GM12878 (cell line): ENCODE measurements at regions not wholly inside any gene's neighbourhood (a gene's known extent, or its start where the extent isn't known, plus 50 kb on each side); places are given as distances from the start of the nearest gene placed in this dataset.

Experiments
- ATAC-seq: fragments of 200-7000 bp; cut with Tn5 transposase; 3 replicates; pipeline ENCODE4 v1.9.1; 2020; ENCODE audit warnings: mild to moderate bottlenecking, moderate library complexity
- BruUV-seq: library from RNA; stranded (reverse); fragments of 400-500 nt; replicated peaks from 2 replicates; lab custom pipeline; 2021; lab: Mats Ljungman, UMichigan
- CTCF ChIA-PET: fragments of 300-600 bp; sonication (Branson Sonifier 250); formaldehyde crosslinking; extraction: SDS; loops from one replicate; lab custom pipeline; 2021; ENCODE audit warnings: inconsistent platforms; lab: Yijun Ruan, JAX
- POLR2A ChIA-PET: fragments of 350-600 bp; formaldehyde crosslinking; extraction: SDS; loops from one replicate; lab custom pipeline; 2021; ENCODE audit warnings: inconsistent platforms; lab: Charles Lee
- RAD21 ChIA-PET: fragments of 300-600 bp; sonication (Branson Sonifier 250); formaldehyde crosslinking; loops from one replicate; lab custom pipeline; 2023; ENCODE audit warnings: antibody characterized with exemption; ENCODE audit not compliant: unreplicated experiment; lab: Charles Lee
- SMC1A ChIA-PET: fragments of 300-600 bp; sonication (Branson Sonifier 250); formaldehyde crosslinking; loops from one replicate; lab custom pipeline; 2023; ENCODE audit not compliant: unreplicated experiment, uncharacterized antibody; lab: Charles Lee
- DNase-seq: peaks from one replicate; pipeline ENCODE4 v3.0.0-alpha.2; 2011; ENCODE audit warnings: low read depth, low spot score
- FAIRE-seq: peaks from 3 replicates; lab custom pipeline; 2011; peaks lifted over from hg19 to GRCh38; lab: Jason Lieb, UNC
- H2AFZ ChIP-seq: 2 replicates; pipeline ENCODE4 v1.6.0; 2011; ENCODE audit warnings: low read depth, low read length, control low read depth; ENCODE audit not compliant: control insufficient read depth
- H3K27ac ChIP-seq: 2 replicates; pipeline ENCODE4 v1.5.1; 2011; ENCODE audit warnings: control low read depth; ENCODE audit not compliant: control insufficient read depth, insufficient read depth
- H3K27me3 ChIP-seq, 2 experiments: replicated peaks in 1 of 2; 2 replicates each; pipeline versions ENCODE4 v1.6.0 to v1.6.1; 2011; ENCODE audit warnings: low read length in 1 of 2; ENCODE audit not compliant: control insufficient read depth in 2 of 2, insufficient read depth in 2 of 2
- H3K36me3 ChIP-seq, 2 experiments: 2 replicates each; pipeline ENCODE4 v1.5.1; 2011; ENCODE audit warnings: low read length in 1 of 2; ENCODE audit not compliant: control insufficient read depth in 2 of 2, insufficient read depth in 2 of 2
- H3K4me1 ChIP-seq: 2 replicates; pipeline ENCODE4 v1.6.1; 2011; ENCODE audit warnings: mild to moderate bottlenecking, low read length, moderate library complexity, mixed read lengths; ENCODE audit not compliant: control insufficient read depth, insufficient read depth
- H3K4me2 ChIP-seq: 2 replicates; pipeline ENCODE4 v1.6.0; 2011; ENCODE audit warnings: control low read depth; ENCODE audit not compliant: control insufficient read depth, insufficient read depth
- H3K4me3 ChIP-seq: fragments of 200-600 bp; sonication (generic); 2 replicates; pipeline ENCODE4 v1.5.1; 2016
- H3K79me2 ChIP-seq: 2 replicates; pipeline ENCODE4 v1.6.0; 2011; ENCODE audit warnings: low read length; ENCODE audit not compliant: control insufficient read depth, insufficient read depth
- H3K9ac ChIP-seq: 2 replicates; pipeline ENCODE4 v1.8.0; 2011; ENCODE audit warnings: low read length, control low read depth, mixed read lengths; ENCODE audit not compliant: control insufficient read depth, insufficient read depth
- H3K9me3 ChIP-seq: replicated peaks from 3 replicates; pipeline ENCODE4 v1.5.1; 2011; ENCODE audit warnings: mild to moderate bottlenecking, low read length; ENCODE audit not compliant: control insufficient read depth, insufficient read depth
- H4K20me1 ChIP-seq: 2 replicates; pipeline ENCODE4 v1.6.0; 2011; ENCODE audit not compliant: control insufficient read depth, insufficient read depth
- ATF3 ChIP-seq: IDR thresholded peaks from 2 replicates; pipeline ENCODE4 v1.6.1; 2011; ENCODE audit warnings: low read depth, mild to moderate bottlenecking, low read length, moderate library complexity, borderline replicate concordance; ENCODE audit errors: extremely low read depth
- ATF7 ChIP-seq: fragments of 450-650 bp; IDR thresholded peaks from 2 replicates; pipeline ENCODE4 v1.6.1; 2016; ENCODE audit warnings: low read depth, mild to moderate bottlenecking
- BRCA1 ChIP-seq: IDR thresholded peaks from 2 replicates; pipeline ENCODE4 v1.6.1; 2011; ENCODE audit warnings: low read depth, low read length, improper control_type of control experiment
- CBX5 ChIP-seq: sonication (generic); IDR thresholded peaks from 2 replicates; pipeline ENCODE4 v1.6.1; 2016; ENCODE audit warnings: low read depth, moderate library complexity, mild to moderate bottlenecking, inconsistent platforms
- ETV6 ChIP-seq, 2 experiments: fragments of 450-650 bp in 1 of 2; IDR thresholded peaks in 1 of 2; conservative IDR thresholded peaks in 1 of 2; 2 replicates each; pipeline ENCODE4 v1.6.1; 2014; ENCODE audit warnings: antibody characterized with exemption in 1 of 2, borderline replicate concordance in 1 of 2, low read depth in 1 of 2, mild to moderate bottlenecking in 1 of 2, moderate library complexity in 1 of 2
- GABPA ChIP-seq: IDR thresholded peaks from 2 replicates; pipeline ENCODE4 v1.6.1; 2014; ENCODE audit warnings: antibody characterized with exemption, low read depth, mild to moderate bottlenecking, inconsistent platforms
- JUNB ChIP-seq: IDR thresholded peaks from 2 replicates; pipeline ENCODE4 v1.6.1; 2016; ENCODE audit warnings: antibody characterized with exemption, mild to moderate bottlenecking
- STAT1 ChIP-seq: fragments of 450-650 bp; conservative IDR thresholded peaks from 2 replicates; pipeline ENCODE4 v1.6.1; 2014; ENCODE audit warnings: antibody characterized with exemption, mild to moderate bottlenecking
- TCF12 ChIP-seq: IDR thresholded peaks from 2 replicates; pipeline ENCODE4 v1.6.1; 2011; ENCODE audit warnings: low read depth, mild to moderate bottlenecking, low read length
- ZNF207 ChIP-seq: fragments of 450-650 bp; IDR thresholded peaks from 2 replicates; pipeline ENCODE4 v1.6.1; 2014; ENCODE audit warnings: antibody characterized with exemption, mild to moderate bottlenecking, borderline replicate concordance
- WGBS: methylation state at CpG from one replicate; pipeline ENCODE4 v1.1.6; 2016; ENCODE audit warnings: low lambda C conversion rate; ENCODE audit not compliant: insufficient replicate concordance, insufficient coverage; ENCODE audit errors: missing lambda C conversion rate; 5-methylcytosine and 5-hydroxymethylcytosine counted together
- in situ Hi-C: fragments of 300-500 bp; cut with MboI; formaldehyde crosslinking; loops from 9 replicates; pipeline ENCODE4 v1.14.3; 2018; ENCODE audit warnings: mixed read lengths
- intact Hi-C: fragments of 100-400 bp; cut with micrococcal nuclease; formaldehyde crosslinking; loops from one replicate; pipeline ENCODE4 v1.14.2; 2022; ENCODE audit not compliant: unreplicated experiment
- TF ChIP-seq, protein P1 (sequence below): IDR thresholded peaks from 2 replicates; pipeline ENCODE4 v1.6.1; 2011; ENCODE audit warnings: borderline replicate concordance, low read depth, mild to moderate bottlenecking, moderate library complexity, mixed read lengths, low read length; ENCODE audit not compliant: insufficient read depth; ENCODE audit errors: extremely low read length
- TF ChIP-seq, protein P2 (sequence below): fragments of 450-650 bp; IDR thresholded peaks from 2 replicates; pipeline ENCODE4 v1.6.1; 2016; ENCODE audit warnings: mild to moderate bottlenecking

DNA sequence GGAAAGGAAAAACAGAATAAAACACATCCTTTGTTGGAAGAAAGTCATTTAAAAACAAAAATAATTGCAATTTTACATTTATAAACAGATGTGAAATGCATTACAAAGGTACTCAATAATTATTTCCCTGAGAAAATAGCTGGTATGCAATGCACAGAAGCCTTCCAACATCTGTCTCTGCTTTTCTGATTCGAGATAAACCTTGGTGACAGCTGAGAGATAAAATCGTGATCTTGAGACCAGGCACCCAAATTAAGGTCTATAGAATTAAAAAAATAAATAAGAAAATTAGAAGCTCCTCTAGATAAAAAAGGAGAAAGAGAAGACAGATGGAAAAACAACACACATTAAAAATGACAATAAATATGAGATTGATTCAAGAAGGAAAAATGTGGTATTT is 544.0 kb downstream of the SPRY1 start (continued):
- TF ChIP-seq ATF3 (no peak), JUNB (no peak), ETV6 (conservative IDR thresholded peaks at IDR 0.05 in 1 of 2, IDR thresholded peaks at IDR 0.05 in 1 of 2; ENCODE audit: borderline replicate concordance in 1 of 2, low read depth in 1 of 2) (no peak), ATF7 (no peak), GABPA (no peak)

- FAIRE-seq (no peak), ATAC-seq (no peak)
- WGBS, result 0% methylated on average over 1 of the region's 1 CpG
These were observed 544.7 kb downstream of the SPRY1 start for GRCh38 chr4:123941306-123941705.

More at GRCh38 chr4:123941306-123941705, 544.7 kb downstream of the SPRY1 start:
- Histone ChIP-seq H3K4me1 (no peaks in the 10 kb centered on the region), H3K27ac (no peak overlapping the region), H3K4me3 (no peak overlapping the region), H3K36me3 (no peaks in the 10 kb centered on the region), H3K9me3 (no peaks in the 10 kb centered on the region), H3K4me2 (no peak overlapping the region), H4K20me1 (no peaks in the 10 kb centered on the region), H2AFZ (no peak overlapping the region), H3K27me3 (no peaks in the 10 kb centered on the region), H3K9ac (no peak overlapping the region), H3K79me2 (no peaks in the 10 kb centered on the region)
- ChIA-PET RAD21 (no interaction called here), CTCF (no interaction called here), SMC1A (interaction anchor here (0.5 kb wide), 1 partner anchor 10 kb away, joined by 3 read pairs; no protein-coding TSS in a partner anchor), POLR2A (no interaction called here)
- in situ Hi-C loops (no loop called here), intact Hi-C loops (no loop called here)
- TF ChIP-seq, protein P1, sequence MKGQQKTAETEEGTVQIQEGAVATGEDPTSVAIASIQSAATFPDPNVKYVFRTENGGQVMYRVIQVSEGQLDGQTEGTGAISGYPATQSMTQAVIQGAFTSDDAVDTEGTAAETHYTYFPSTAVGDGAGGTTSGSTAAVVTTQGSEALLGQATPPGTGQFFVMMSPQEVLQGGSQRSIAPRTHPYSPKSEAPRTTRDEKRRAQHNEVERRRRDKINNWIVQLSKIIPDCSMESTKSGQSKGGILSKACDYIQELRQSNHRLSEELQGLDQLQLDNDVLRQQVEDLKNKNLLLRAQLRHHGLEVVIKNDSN, result no peak
- no peak for TF ChIP-seq ZNF207
- TF ChIP-seq, protein P2, sequence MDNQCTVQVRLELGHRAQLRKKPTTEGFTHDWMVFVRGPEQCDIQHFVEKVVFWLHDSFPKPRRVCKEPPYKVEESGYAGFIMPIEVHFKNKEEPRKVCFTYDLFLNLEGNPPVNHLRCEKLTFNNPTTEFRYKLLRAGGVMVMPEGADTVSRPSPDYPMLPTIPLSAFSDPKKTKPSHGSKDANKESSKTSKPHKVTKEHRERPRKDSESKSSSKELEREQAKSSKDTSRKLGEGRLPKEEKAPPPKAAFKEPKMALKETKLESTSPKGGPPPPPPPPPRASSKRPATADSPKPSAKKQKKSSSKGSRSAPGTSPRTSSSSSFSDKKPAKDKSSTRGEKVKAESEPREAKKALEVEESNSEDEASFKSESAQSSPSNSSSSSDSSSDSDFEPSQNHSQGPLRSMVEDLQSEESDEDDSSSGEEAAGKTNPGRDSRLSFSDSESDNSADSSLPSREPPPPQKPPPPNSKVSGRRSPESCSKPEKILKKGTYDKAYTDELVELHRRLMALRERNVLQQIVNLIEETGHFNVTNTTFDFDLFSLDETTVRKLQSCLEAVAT, result no peak
- TF ChIP-seq STAT1, result no peak
- TF ChIP-seq BRCA1, result no peak
- no peak for TF ChIP-seq TCF12
- TF ChIP-seq JUNB, result no peak
- no peak for TF ChIP-seq CBX5
- no TSS peak for BruUV-seq
- DNase-seq, result no peak
